IPS-18a (cell line): ENCODE measurements at regions not wholly inside any gene's neighbourhood (a gene's known extent, or its start where the extent isn't known, plus 50 kb on each side); places are given as distances from the start of the nearest gene placed in this dataset.
"Not testable (repeated sequence)": the region's sequence is repeated elsewhere in the genome, so short reads cannot be mapped to it uniquely, and the experiment has no call there.

Experiments used
- H3K27ac ChIP-seq: one replicate; pipeline ENCODE4 v1.5.1; 2013; ENCODE audit warnings: low read length
- H3K27me3 ChIP-seq: one replicate; pipeline ENCODE4 v1.6.1; 2013; ENCODE audit warnings: mild to moderate bottlenecking, low read length; ENCODE audit not compliant: control insufficient read depth, insufficient read depth
- H3K36me3 ChIP-seq: one replicate; pipeline ENCODE4 v1.6.1; 2013; ENCODE audit warnings: low read depth, low read length; ENCODE audit not compliant: control insufficient read depth
- H3K4me1 ChIP-seq: one replicate; pipeline ENCODE4 v1.6.1; 2013; ENCODE audit warnings: low read depth, low read length; ENCODE audit not compliant: control insufficient read depth
- H3K4me3 ChIP-seq: one replicate; pipeline ENCODE4 v1.5.1; 2013; ENCODE audit warnings: low read length
- H3K9ac ChIP-seq: one replicate; pipeline ENCODE4 v1.6.1; 2013; ENCODE audit warnings: mild to moderate bottlenecking, low read length, moderate library complexity
- H3K9me3 ChIP-seq: one replicate; pipeline ENCODE4 v1.6.1; 2013; ENCODE audit warnings: low read depth, low read length; ENCODE audit not compliant: control insufficient read depth

GRCh38 chr5:92181656-92182055 lies 798.5 kb upstream of the ARRDC3 start:
- no peaks in the 10 kb centered on the region for H3K27me3 ChIP-seq
- H3K9me3 ChIP-seq: no peaks in the 10 kb centered on the region
- no peak overlapping the region for H3K9ac ChIP-seq
- no peaks in the 10 kb centered on the region for H3K4me1 ChIP-seq
- no peak overlapping the region for H3K27ac ChIP-seq
- H3K4me3 ChIP-seq: no peak overlapping the region
- H3K36me3 ChIP-seq: no peaks in the 10 kb centered on the region

- no peak overlapping the region for H3K4me3 ChIP-seq
- no peaks in the 10 kb centered on the region for H3K36me3 ChIP-seq
- no peaks in the 10 kb centered on the region for H3K4me1 ChIP-seq
- no peaks in the 10 kb centered on the region for H3K9me3 ChIP-seq
- H3K27me3 ChIP-seq: no peaks in the 10 kb centered on the region
- no peak overlapping the region for H3K9ac ChIP-seq
- no peak overlapping the region for H3K27ac ChIP-seq
These were observed 797.3 kb upstream of the ARRDC3 start for GRCh38 chr5:92180391-92180790.

- Histone ChIP-seq H3K4me1 (no peaks in the 10 kb centered on the region), H3K27me3 (no peaks in the 10 kb centered on the region), H3K36me3 (no peaks in the 10 kb centered on the region), H3K9me3 (no peaks in the 10 kb centered on the region), H3K4me3 (no peak overlapping the region), H3K9ac (no peak overlapping the region), H3K27ac (no peak overlapping the region)
These were observed 796.5 kb upstream of the ARRDC3 start for GRCh38 chr5:92179651-92180050.

GRCh38 chr5:92177926-92178487 lies 794.9 kb upstream of the ARRDC3 start:
- H3K36me3 ChIP-seq: no peaks in the 10 kb centered on the region
- no peak overlapping the region for H3K9ac ChIP-seq
- H3K4me3 ChIP-seq: no peak overlapping the region
- H3K27ac ChIP-seq: no peak overlapping the region
- no peaks in the 10 kb centered on the region for H3K27me3 ChIP-seq
- H3K4me1 ChIP-seq: no peaks in the 10 kb centered on the region
- no peaks in the 10 kb centered on the region for H3K9me3 ChIP-seq

- H3K9me3 ChIP-seq: no peaks in the 10 kb centered on the region
- no peak overlapping the region for H3K9ac ChIP-seq
- no peaks in the 10 kb centered on the region for H3K36me3 ChIP-seq
- H3K27ac ChIP-seq: no peak overlapping the region
- no peak overlapping the region for H3K4me3 ChIP-seq
- H3K4me1 ChIP-seq: no peaks in the 10 kb centered on the region
- H3K27me3 ChIP-seq: no peaks in the 10 kb centered on the region
These were observed 780.8 kb upstream of the ARRDC3 start for GRCh38 chr5:92163906-92164305.

GRCh38 chr5:92147798-92148197 lies 764.7 kb upstream of the ARRDC3 start:
- no peak overlapping the region for H3K27ac ChIP-seq
- H3K36me3 ChIP-seq: no peaks in the 10 kb centered on the region
- no peaks in the 10 kb centered on the region for H3K9me3 ChIP-seq
- H3K4me3 ChIP-seq: no peak overlapping the region
- no peaks in the 10 kb centered on the region for H3K27me3 ChIP-seq
- H3K4me1 ChIP-seq: no peaks in the 10 kb centered on the region
- no peak overlapping the region for H3K9ac ChIP-seq

- Histone ChIP-seq H3K4me1 (no peaks in the 10 kb centered on the region), H3K9ac (no peak overlapping the region), H3K9me3 (no peaks in the 10 kb centered on the region), H3K27me3 (no peaks in the 10 kb centered on the region), H3K27ac (no peak overlapping the region), H3K4me3 (no peak overlapping the region), H3K36me3 (no peaks in the 10 kb centered on the region)
These were observed 764.1 kb upstream of the ARRDC3 start for GRCh38 chr5:92147266-92147665.

GRCh38 chr5:92145852-92146251 lies 762.7 kb upstream of the ARRDC3 start:
- H3K4me3 ChIP-seq: no peak overlapping the region
- no peak overlapping the region for H3K9ac ChIP-seq
- H3K27ac ChIP-seq: no peak overlapping the region
- no peaks in the 10 kb centered on the region for H3K4me1 ChIP-seq
- no peaks in the 10 kb centered on the region for H3K9me3 ChIP-seq
- H3K36me3 ChIP-seq: no peaks in the 10 kb centered on the region
- no peaks in the 10 kb centered on the region for H3K27me3 ChIP-seq

GRCh38 chr5:92144824-92145223 lies 761.7 kb upstream of the ARRDC3 start:
- Histone ChIP-seq H3K4me1 (no peaks in the 10 kb centered on the region), H3K9me3 (no peaks in the 10 kb centered on the region), H3K27ac (no peak overlapping the region), H3K4me3 (no peak overlapping the region), H3K27me3 (no peaks in the 10 kb centered on the region), H3K36me3 (no peaks in the 10 kb centered on the region), H3K9ac (no peak overlapping the region)

- not testable (repeated sequence) for H3K27me3 ChIP-seq, H3K27ac ChIP-seq, H3K9me3 ChIP-seq, H3K9ac ChIP-seq, H3K36me3 ChIP-seq, H3K4me1 ChIP-seq, H3K4me3 ChIP-seq
These were observed 749.3 kb upstream of the ARRDC3 start for GRCh38 chr5:92132294-92132908.

GRCh38 chr5:92126182-92126581 lies 743.1 kb upstream of the ARRDC3 start:
- H3K4me3 ChIP-seq: no peak overlapping the region
- no peak overlapping the region for H3K9ac ChIP-seq
- H3K27me3 ChIP-seq: no peaks in the 10 kb centered on the region
- H3K36me3 ChIP-seq: no peaks in the 10 kb centered on the region
- H3K27ac ChIP-seq: no peak overlapping the region
- no peaks in the 10 kb centered on the region for H3K4me1 ChIP-seq
- H3K9me3 ChIP-seq: no peaks in the 10 kb centered on the region

- Histone ChIP-seq H3K4me1 (peaks cover 9% of the 10 kb centered on the region), H3K9me3 (no peaks in the 10 kb centered on the region), H3K36me3 (no peaks in the 10 kb centered on the region), H3K4me3 (no peak overlapping the region), H3K9ac (no peak overlapping the region), H3K27me3 (no peaks in the 10 kb centered on the region), H3K27ac (no peak overlapping the region)
These were observed 736.0 kb upstream of the ARRDC3 start for GRCh38 chr5:92119110-92119509.
